HEK293 (cell line): ENCODE measurements at regions not wholly inside any gene's neighbourhood (a gene's known extent, or its start where the extent isn't known, plus 50 kb on each side); places are given as distances from the start of the nearest gene placed in this dataset.

ENCODE experiments used
- ATF2 ChIP-seq: fragments of 450-650 bp; formaldehyde crosslinking; IDR thresholded peaks from 2 replicates; pipeline ENCODE4 v1.5.1; 2016; ENCODE audit warnings: missing biosample characterization, missing genetic modification characterization, low read depth
- CTCF ChIP-seq: fragments of 450-650 bp; formaldehyde crosslinking; IDR thresholded peaks from 2 replicates; pipeline ENCODE4 v1.5.1; 2016; ENCODE audit warnings: missing biosample characterization, missing genetic modification characterization
- RBAK ChIP-seq: fragments of 450-650 bp; formaldehyde crosslinking; IDR thresholded peaks from 2 replicates; pipeline ENCODE4 v1.5.1; 2016; ENCODE audit warnings: missing biosample characterization, missing genetic modification characterization
- ZBTB26 ChIP-seq: fragments of 450-650 bp; formaldehyde crosslinking; optimal IDR thresholded peaks from 2 replicates; pipeline ENCODE3; 2016; ENCODE audit warnings: missing biosample characterization, mild to moderate bottlenecking, missing genetic modification characterization
- ZNF175 ChIP-seq: fragments of 450-650 bp; formaldehyde crosslinking; IDR thresholded peaks from 2 replicates; pipeline ENCODE4 v1.5.1; 2016; ENCODE audit warnings: missing biosample characterization, missing genetic modification characterization
- ZSCAN16 ChIP-seq: fragments of 450-650 bp; formaldehyde crosslinking; IDR thresholded peaks from 2 replicates; pipeline ENCODE4 v1.5.1; 2016; ENCODE audit warnings: missing biosample characterization, missing genetic modification characterization
- ZSCAN23 ChIP-seq: fragments of 450-650 bp; formaldehyde crosslinking; IDR thresholded peaks from 2 replicates; pipeline ENCODE4 v1.5.1; 2016; ENCODE audit warnings: missing biosample characterization, missing genetic modification characterization

GRCh38 chr5:63409737-63410136 lies 552.5 kb downstream of the HTR1A start:
- TF ChIP-seq ATF2 (tag by site-specific recombination) (no peak), ZSCAN16 (tag by site-specific recombination) (no peak), ZBTB26 (tag by site-specific recombination) (no peak), CTCF (tag by site-specific recombination) (no peak), ZSCAN23 (tag by site-specific recombination) (no peak), ZNF175 (tag by site-specific recombination) (no peak), RBAK (no peak)
